Gastrocnemius medialis (tissue), 4 donors: ENCODE measurements at regions not wholly inside any gene's neighbourhood (a gene's known extent, or its start where the extent isn't known, plus 50 kb on each side); places are given as distances from the start of the nearest gene placed in this dataset.

Experiments
- ATAC-seq, 2 donors: fragments of 150-250 bp; one replicate each; pipeline ENCODE4 v1.9.1; 2016
- DNase-seq, 2 donors: peaks; one replicate each; pipeline ENCODE4 v3.0.0-alpha.2; 2019
- H3K27ac ChIP-seq, 4 donors: fragments of 200-600 bp; sonication (generic); 1 replicate in 1 of 4; 2 replicates in 3 of 4; pipeline ENCODE4 v1.5.1; 2016 to 2018; ENCODE audit warnings: mild to moderate bottlenecking in 2 of 4, moderate library complexity in 1 of 4
- H3K27me3 ChIP-seq, 3 donors: fragments of 200-600 bp; sonication (generic) in 2 of 3; 1 replicate in 1 of 3; 2 replicates in 2 of 3; pipeline versions ENCODE4 v1.5.1 to v1.6.0; 2016 to 2019; ENCODE audit warnings: mild to moderate bottlenecking in 1 of 3, moderate library complexity in 1 of 3
- H3K36me3 ChIP-seq, 2 donors: fragments of 200-600 bp; sonication (generic) in 1 of 2; one replicate each; pipeline ENCODE4 v1.5.1; 2017 to 2018
- H3K4me1 ChIP-seq, 2 donors: fragments of 200-600 bp; sonication (generic) in 1 of 2; one replicate each; pipeline ENCODE4 v1.5.1; 2016 to 2017; ENCODE audit warnings: mild to moderate bottlenecking in 2 of 2
- H3K4me3 ChIP-seq, 4 donors: fragments of 200-600 bp; sonication (generic) in 3 of 4; 1 replicate in 1 of 4; 2 replicates in 3 of 4; pipeline ENCODE4 v1.5.1; 2016 to 2019; ENCODE audit warnings: mild to moderate bottlenecking in 2 of 4
- H3K9me3 ChIP-seq, 3 donors: fragments of 200-600 bp; sonication (generic) in 2 of 3; 1 replicate in 1 of 3; 2 replicates in 2 of 3; pipeline ENCODE4 v1.5.1; 2016 to 2019
- POLR2A ChIP-seq, 2 donors: fragments of 450-650 bp; IDR thresholded peaks; one replicate each; pipeline ENCODE4 v1.6.1; 2017; ENCODE audit warnings: antibody characterized with exemption in 2 of 2, mild to moderate bottlenecking in 2 of 2, moderate library complexity in 2 of 2
- in situ Hi-C, 4 donors: fragments of 200-750 bp; cut with MboI; loops; one replicate each; pipeline versions ENCODE4 v1.15.0 to v1.8.0; 2017; ENCODE audit warnings: low sequenced_read_pairs in 4 of 4
- intact Hi-C: fragments of 100-400 bp; cut with DNase I; formaldehyde crosslinking; loops from one replicate; pipeline ENCODE4 v1.15.1; 2023; ENCODE audit warnings: low total_unique reads
- TF ChIP-seq, protein P1 (sequence below), 5 experiments: fragments of 450-650 bp in 3 of 5; fragments of 200-600 bp in 2 of 5; sonication (generic) in 2 of 5; IDR thresholded peaks in 4 of 5; conservative IDR thresholded peaks in 1 of 5; 1 replicate in 4 of 5; 2 replicates in 1 of 5; pipeline ENCODE4 v1.5.1; 2016 to 2019; ENCODE audit warnings: antibody characterized with exemption in 5 of 5, mild to moderate bottlenecking in 3 of 5, moderate library complexity in 3 of 5

DNA sequence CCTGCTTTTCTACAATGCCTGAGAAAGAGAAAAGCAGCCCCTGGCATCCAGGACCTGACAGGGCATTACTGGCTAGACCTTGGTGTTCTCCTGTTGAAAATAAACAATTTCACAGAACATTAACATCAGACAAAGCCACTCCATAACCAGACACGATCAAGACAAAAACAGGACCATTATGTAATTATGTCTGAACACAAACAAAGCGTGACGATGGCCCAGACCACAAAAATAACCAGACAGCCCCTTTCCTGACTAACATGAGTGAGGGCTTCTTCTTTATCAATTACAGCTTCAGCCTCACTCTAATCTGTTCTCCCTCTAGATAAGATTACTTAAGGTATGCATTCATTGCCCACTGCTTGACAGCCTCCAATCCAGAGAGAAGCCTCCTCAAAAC lies 172.7 kb upstream of the LMCD1 start:
- H3K4me3 ChIP-seq, result no peak overlapping the region
- intact Hi-C loops (no loop called here), in situ Hi-C loops (no loop called here)
- TF ChIP-seq, protein P1, sequence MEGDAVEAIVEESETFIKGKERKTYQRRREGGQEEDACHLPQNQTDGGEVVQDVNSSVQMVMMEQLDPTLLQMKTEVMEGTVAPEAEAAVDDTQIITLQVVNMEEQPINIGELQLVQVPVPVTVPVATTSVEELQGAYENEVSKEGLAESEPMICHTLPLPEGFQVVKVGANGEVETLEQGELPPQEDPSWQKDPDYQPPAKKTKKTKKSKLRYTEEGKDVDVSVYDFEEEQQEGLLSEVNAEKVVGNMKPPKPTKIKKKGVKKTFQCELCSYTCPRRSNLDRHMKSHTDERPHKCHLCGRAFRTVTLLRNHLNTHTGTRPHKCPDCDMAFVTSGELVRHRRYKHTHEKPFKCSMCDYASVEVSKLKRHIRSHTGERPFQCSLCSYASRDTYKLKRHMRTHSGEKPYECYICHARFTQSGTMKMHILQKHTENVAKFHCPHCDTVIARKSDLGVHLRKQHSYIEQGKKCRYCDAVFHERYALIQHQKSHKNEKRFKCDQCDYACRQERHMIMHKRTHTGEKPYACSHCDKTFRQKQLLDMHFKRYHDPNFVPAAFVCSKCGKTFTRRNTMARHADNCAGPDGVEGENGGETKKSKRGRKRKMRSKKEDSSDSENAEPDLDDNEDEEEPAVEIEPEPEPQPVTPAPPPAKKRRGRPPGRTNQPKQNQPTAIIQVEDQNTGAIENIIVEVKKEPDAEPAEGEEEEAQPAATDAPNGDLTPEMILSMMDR (IDR thresholded peaks at IDR 0.05 in 4 of 5, conservative IDR thresholded peaks at IDR 0.05 in 1 of 5), result no peak
- no peak for TF ChIP-seq POLR2A (IDR thresholded peaks at IDR 0.05)
- no peaks in the 10 kb centered on the region for H3K4me1 ChIP-seq
- no peaks in the 10 kb centered on the region for H3K9me3 ChIP-seq
- no peak for DNase-seq
- ATAC-seq, result no peak
- H3K27me3 ChIP-seq, result no peaks in the 10 kb centered on the region
- no peaks in the 10 kb centered on the region for H3K36me3 ChIP-seq
- no peak overlapping the region for H3K27ac ChIP-seq

DNA sequence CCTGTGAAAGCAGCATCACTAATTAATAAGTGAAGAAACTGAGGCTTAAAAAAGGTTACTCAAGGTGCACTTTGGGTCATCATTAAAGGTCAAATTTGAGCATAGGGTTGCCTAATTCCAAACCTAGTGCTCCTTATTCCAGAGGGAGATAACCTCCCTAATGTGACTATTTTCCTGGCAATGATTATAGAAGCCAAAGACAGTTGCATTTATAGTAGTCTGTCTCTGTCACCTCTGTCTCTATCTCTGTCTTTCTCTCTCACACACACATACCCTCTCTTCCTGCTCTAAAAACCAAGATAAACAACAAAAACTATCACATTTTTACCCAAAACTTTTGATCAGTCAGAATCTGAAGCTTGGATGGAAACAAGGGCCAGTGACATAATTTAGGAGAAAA lies 172.0 kb upstream of the LMCD1 start:
- no peak for TF ChIP-seq POLR2A (IDR thresholded peaks at IDR 0.05)
- TF ChIP-seq, protein P1 (IDR thresholded peaks at IDR 0.05 in 4 of 5, conservative IDR thresholded peaks at IDR 0.05 in 1 of 5), result no peak
- Histone ChIP-seq H3K9me3 (no peaks in the 10 kb centered on the region), H3K4me1 (no peaks in the 10 kb centered on the region), H3K27me3 (no peaks in the 10 kb centered on the region), H3K36me3 (no peaks in the 10 kb centered on the region), H3K4me3 (no peak overlapping the region), H3K27ac (no peak overlapping the region)
- no peak for DNase-seq
- ATAC-seq, result no peak
- in situ Hi-C loops, result no loop called here
- intact Hi-C loops, result no loop called here

DNA sequence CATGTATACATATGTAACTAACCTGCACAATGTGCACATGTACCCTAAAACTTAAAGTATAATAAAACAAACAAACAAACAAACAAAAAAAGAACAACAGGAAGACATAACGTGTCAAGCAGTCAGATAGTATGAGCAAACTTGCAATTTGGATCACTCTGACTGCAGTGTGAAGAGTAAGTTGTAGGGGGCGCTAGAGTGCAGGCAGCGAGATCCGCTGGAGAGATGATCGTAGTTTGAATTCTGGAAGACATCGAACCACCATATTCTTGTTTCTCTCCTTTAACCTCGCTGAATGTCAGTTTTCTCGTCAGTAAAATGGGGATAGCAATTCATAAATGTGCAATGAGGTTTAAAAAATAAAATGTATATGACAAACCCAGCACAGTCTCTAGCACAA lies 165.2 kb upstream of the LMCD1 start:
- DNase-seq (no peak), ATAC-seq (no peak)
- Histone ChIP-seq H3K4me1 (no peaks in the 10 kb centered on the region), H3K9me3 (no peaks in the 10 kb centered on the region), H3K27ac (no peak overlapping the region), H3K36me3 (no peaks in the 10 kb centered on the region), H3K4me3 (no peak overlapping the region), H3K27me3 (no peaks in the 10 kb centered on the region)
- TF ChIP-seq POLR2A (IDR thresholded peaks at IDR 0.05), result no peak
- TF ChIP-seq, protein P1 (IDR thresholded peaks at IDR 0.05 in 4 of 5, conservative IDR thresholded peaks at IDR 0.05 in 1 of 5), result no peak
- intact Hi-C loops (no loop called here), in situ Hi-C loops (no loop called here)

DNA sequence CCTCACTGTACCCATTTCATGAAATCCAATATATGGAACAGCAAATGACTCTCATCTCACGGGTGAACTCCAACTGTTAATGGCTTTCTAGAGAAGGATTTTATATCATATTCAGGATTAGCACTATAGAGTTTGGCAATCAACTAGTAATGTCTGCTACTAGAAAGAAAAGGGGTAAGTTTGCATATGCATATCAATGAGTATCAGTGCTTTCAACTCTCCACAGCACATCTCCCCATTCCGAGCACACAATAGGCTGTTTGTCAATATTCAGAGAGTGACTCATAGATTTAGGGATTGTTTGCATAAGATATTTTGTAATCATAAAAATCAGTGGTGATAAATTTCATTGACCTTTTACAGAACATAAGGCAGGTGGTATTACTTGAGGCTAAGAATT lies 163.2 kb upstream of the LMCD1 start:
- H3K27me3 ChIP-seq, result no peaks in the 10 kb centered on the region
- H3K36me3 ChIP-seq, result no peaks in the 10 kb centered on the region
- no peak for ATAC-seq
- no peaks in the 10 kb centered on the region for H3K9me3 ChIP-seq
- no peaks in the 10 kb centered on the region for H3K4me1 ChIP-seq
- intact Hi-C loops (no loop called here), in situ Hi-C loops (no loop called here)
- no peak overlapping the region for H3K4me3 ChIP-seq
- TF ChIP-seq, protein P1 (IDR thresholded peaks at IDR 0.05 in 4 of 5, conservative IDR thresholded peaks at IDR 0.05 in 1 of 5), result no peak
- TF ChIP-seq POLR2A (IDR thresholded peaks at IDR 0.05), result no peak
- no peak for DNase-seq
- H3K27ac ChIP-seq, result no peak overlapping the region

DNA sequence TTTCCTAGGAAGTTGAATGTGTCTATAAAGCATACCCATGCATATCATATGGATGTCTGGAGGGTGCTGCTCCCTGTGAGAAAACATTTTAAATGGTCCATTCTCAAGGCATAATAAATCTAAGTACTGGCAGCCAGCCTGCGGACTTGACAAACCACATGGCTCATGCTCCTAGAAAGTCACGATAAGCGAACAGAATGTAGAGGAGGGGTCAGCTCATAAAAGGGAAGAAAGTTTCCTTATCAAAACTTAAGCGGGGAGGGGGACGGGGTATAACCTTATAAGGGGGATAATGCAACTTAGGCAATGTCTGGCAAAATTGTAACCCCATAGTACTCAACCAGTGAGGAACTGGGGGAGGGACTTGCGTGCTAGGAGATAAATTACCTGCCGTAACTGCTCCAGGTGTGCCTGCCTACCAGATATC lies 159.8 kb upstream of the LMCD1 start:
- H3K27me3 ChIP-seq, result no peaks in the 10 kb centered on the region
- no peak for DNase-seq
- H3K36me3 ChIP-seq, result no peaks in the 10 kb centered on the region
- ATAC-seq, result no peak
- no peaks in the 10 kb centered on the region for H3K4me1 ChIP-seq
- H3K9me3 ChIP-seq, result peaks cover 0 to 9% (median 0%) of the 10 kb centered on the region in 3 donors
- H3K27ac ChIP-seq, result no peak overlapping the region
- no peak overlapping the region for H3K4me3 ChIP-seq
- intact Hi-C loops, result no loop called here
- in situ Hi-C loops, result no loop called here
- TF ChIP-seq, protein P1 (IDR thresholded peaks at IDR 0.05 in 4 of 5, conservative IDR thresholded peaks at IDR 0.05 in 1 of 5), result no peak
- TF ChIP-seq POLR2A (IDR thresholded peaks at IDR 0.05), result no peak
